GM19328 (cell line): ENCODE measurements at regions not wholly inside any gene's neighbourhood (a gene's known extent, or its start where the extent isn't known, plus 50 kb on each side); places are given as distances from the start of the nearest gene placed in this dataset.

Experiments used
- ATAC-seq: cut with Tn5 transposase; IDR thresholded peaks from one replicate; pipeline ENCODE4 v1.9.1; 2021; ENCODE audit warnings: mild to moderate bottlenecking, moderate library complexity; ENCODE audit not compliant: unreplicated experiment

GRCh38 chr1:209377995-209378394 is 205.5 kb upstream of the CAMK1G start:
- no peak for ATAC-seq

- ATAC-seq = no peak
Observed at GRCh38 chr1:209379280-209379679, 204.2 kb upstream of the CAMK1G start.

DNA sequence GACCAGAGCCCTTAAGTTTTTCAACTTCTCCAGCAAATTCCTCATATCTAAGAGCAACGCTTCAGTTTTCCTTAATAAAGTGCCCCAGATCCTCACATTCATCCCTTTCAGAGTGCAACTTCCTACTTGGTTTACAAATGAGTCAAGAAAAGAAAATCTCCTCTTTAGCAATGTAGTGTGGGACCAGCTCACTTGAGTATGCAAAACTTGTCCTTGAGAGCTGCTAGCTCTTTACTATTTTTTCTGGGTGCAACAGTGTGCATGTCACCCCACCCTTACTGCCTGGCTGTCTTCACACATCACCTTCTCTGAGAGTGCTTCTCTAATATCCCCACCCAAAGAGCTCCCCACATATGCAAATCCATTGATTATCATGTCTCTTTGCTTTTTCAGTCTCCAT is 203.1 kb upstream of the CAMK1G start:
- ATAC-seq = no peak

- no peak for ATAC-seq
Observed at GRCh38 chr1:209382231-209383100, 201.0 kb upstream of the CAMK1G start.

- no peak for ATAC-seq
Observed at GRCh38 chr1:209383422-209383821, 200.1 kb upstream of the CAMK1G start.

GRCh38 chr1:209383907-209384709 is 199.4 kb upstream of the CAMK1G start:
- ATAC-seq = no peak

- ATAC-seq = no peak
Observed at GRCh38 chr1:209384710-209385550, 198.6 kb upstream of the CAMK1G start.

DNA sequence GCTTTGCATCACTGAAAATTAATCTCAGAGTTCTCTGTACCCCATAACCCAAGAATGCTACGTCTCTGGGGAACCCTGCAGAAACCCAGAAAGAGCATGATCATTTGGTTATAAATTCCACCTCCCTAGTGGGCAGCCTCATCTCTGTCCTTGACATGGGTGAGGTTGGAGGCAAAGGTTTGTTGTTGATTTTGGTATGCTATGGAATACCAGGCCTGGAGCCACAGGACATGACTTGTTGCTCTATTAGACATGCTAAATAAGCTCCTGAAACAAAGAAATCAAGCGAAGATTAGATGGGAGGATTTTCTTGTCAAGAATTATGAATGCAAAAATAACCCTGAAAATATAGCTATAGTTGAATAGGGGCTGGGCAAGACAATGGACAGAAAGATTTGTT is 197.4 kb upstream of the CAMK1G start:
- no peak for ATAC-seq

DNA sequence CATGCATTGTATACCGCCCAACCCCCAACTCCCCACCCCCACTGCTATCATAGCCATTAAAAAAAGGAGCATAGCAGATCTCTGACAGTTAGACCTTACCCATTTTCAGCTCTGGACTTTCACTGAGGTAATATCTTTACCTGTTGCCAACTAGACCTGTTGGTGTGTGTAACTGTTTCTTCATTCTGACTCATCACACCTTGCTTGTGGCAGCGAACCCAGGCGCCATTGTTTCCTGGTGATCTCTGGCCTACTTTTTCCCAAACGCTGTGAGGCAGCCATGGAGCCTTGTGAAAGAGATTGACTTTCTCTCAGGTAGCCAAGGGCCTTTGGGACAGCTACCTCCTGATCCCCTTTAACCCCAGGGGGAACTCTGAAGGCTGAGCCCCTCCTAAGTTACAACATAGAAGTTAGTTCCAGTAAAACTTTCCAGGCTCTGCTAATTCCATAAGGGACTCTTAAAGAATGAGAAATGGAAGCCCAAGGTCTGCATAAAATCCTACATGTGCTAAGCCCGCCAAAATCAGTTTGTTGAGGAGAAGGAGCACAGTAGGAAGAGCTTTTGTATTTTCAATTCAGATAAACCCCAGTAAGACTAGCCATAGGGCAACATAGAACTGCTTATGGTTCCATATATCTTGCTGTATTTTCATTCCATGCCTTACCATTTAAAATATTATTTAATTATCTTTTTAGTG is 196.1 kb upstream of the CAMK1G start:
- no peak for ATAC-seq

DNA sequence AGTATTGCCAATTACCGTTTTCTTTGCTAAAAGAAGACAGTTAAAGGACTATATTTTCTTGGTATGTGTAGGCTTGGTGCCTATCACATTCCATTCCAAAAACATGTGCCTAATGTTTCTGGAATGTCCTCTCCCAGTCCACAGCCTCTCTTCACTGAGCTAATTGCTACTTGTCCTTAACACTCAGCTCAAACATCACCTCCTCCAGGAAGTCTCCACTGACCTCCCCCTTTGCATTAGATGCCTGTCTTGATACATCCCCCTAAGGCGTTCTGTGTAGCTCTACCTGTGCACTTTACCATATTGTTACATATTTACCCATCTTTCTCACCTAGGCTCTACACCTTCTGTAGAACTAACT is 195.6 kb upstream of the CAMK1G start:
- no peak for ATAC-seq

DNA sequence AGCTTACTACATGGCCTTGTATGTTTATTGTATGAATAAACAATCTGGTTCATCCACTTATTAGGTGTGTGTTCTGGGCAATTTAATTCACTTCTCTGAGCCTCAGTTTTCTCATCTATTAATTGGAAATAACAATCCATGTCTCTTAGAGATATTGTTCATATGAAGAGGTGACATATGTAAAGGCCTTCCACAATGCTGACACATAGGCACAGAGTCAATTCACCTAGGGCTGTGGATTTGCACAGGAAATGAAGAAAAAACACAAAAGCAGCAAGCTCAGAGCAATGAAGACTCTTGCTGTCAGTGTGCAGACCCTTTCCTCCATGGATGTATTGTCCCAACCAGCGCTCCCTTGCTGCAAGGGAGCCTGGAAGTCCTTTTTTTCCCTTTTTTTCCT is 195.2 kb upstream of the CAMK1G start:
- no peak for ATAC-seq

GRCh38 chr1:209389258-209389657 is 194.3 kb upstream of the CAMK1G start:
- no peak for ATAC-seq

DNA sequence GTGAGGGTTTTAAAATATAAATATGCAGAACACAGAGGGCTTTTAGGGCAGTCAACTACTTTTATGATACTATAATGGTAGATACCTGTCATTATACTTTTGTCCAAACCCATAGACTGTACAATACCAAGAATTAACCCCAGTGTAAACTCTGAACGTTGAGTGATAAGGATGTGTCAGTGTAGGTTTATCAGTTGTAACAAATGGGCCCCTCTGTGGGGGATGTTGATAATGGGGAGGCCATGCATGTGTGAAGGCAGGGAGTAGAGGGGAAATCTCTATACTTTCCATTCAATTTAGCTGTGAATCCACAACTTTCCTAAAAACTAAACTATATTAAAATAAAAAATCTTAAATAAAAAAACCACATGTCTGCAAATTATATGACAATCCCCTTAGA is 193.5 kb upstream of the CAMK1G start:
- ATAC-seq = no peak

DNA sequence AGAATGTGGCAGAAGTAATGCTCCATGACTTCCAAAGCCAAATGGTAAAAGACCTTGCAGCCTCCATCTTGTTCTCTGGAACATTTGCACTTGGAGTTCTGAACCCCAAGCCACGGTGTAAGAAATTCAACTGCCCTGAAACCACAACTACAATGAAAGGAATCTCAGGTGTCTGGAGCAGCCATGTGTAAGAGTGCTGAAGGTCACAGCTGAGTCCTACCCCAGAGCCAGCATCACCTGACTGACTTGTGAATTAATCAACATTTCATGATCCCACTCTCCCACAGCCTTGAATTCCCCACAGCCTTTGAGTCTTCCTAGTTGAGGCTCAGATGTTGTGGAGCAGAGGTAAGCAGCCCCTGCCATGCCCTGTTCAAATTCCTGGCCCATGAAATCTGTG is 192.8 kb upstream of the CAMK1G start:
- no peak for ATAC-seq

DNA sequence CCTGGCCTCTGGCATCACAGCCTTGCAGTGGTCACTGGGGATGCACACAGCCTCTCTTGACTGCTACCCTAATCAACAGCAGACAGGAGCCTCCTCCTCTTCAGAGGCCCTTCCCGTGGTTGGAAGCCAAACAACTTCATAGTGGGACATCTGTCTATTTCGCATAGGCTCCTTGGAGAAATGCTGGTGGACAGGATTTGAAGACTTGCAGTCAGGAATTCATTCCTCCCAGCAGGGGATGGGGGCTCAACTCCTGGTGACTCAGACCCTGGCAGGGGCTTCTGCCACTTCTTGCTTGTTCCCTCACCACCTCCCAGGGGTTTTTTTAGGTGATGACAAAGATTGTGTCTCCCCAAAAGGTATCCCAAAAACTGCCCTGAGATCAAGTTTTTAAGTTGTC is 191.7 kb upstream of the CAMK1G start:
- no peak for ATAC-seq

- ATAC-seq = no peak
Observed at GRCh38 chr1:209395169-209395568, 188.3 kb upstream of the CAMK1G start.

- ATAC-seq = no peak
Observed at GRCh38 chr1:209397371-209397770, 186.1 kb upstream of the CAMK1G start.

DNA sequence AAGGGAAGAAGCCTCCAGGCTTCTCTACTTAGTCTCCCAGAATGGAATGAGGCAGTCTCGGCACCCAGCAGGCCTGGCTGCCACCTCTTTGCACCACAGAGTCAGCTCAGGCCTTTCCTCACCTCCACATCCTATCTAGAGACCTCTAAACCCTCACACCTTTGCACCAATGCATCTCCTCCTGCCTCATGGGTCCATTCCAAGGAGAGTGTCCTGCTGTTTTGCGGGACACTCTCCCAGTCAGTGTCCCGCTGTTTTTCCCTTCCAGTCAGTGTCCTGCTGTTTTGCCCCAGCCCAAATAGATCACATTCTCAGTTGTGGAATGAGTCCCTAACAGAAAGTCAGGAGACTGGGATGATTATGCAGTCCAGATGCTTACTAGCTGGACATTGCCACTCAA is 185.6 kb upstream of the CAMK1G start:
- no peak for ATAC-seq

DNA sequence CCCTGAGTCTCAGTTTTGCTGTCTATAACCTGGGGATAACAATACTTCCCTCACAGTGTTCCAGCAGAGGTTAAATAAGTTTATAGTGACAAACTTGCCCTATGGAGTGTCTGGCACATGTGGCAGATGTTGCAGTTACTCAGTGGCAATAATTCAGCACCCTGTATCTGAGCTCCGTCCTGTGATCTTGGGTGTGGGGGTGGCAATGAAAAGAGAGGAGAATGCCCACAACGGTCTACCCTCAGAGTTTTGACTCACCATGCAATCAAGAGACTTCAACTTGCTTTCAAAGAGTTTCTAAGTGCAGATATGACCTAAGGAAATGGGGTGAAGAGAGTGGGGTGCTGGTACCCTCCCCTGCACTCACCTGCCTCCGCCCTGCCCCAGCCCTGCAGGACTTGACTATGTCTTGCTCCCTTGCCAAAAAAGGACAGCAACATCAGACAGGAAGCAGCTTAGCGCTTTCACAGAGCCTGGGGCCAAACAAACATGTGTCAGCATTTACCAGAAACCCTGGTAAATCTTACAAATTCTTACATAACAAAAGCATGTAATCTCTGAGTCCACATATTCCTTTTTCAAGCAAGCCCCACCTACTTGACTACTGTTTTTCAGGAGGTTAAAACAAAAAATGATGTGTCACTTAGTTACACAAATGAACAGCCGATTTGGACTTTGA is 185.1 kb upstream of the CAMK1G start:
- ATAC-seq = no peak

- no peak for ATAC-seq
Observed at GRCh38 chr1:209399800-209400199, 183.7 kb upstream of the CAMK1G start.
